OCI-LY3 (cell line): ENCODE measurements at regions not wholly inside any gene's neighbourhood (a gene's known extent, or its start where the extent isn't known, plus 50 kb on each side); places are given as distances from the start of the nearest gene placed in this dataset.

ENCODE experiments used
- CTCF ChIP-seq: fragments of 200-600, 300-600 bp; sonication (generic); IDR thresholded peaks from 2 replicates; pipeline ENCODE4 v1.5.1; 2014; ENCODE audit warnings: antibody characterized with exemption, low read length, low read depth
- EZH2phosphoT487 ChIP-seq: fragments of 200-600 bp; shearing (Covaris generic); IDR thresholded peaks from 2 replicates; pipeline ENCODE4 v1.6.1; 2018; ENCODE audit warnings: antibody characterized with exemption, mixed run types, low read depth

- TF ChIP-seq EZH2phosphoT487 = no peak
- TF ChIP-seq CTCF = peak; percentile 26; the same call in 1 of the 2 replicates
Measured at GRCh38 chr15:85312929-85313331, 67.5 kb upstream of the AKAP13 start.
